ENCODE measurements at regions not wholly inside any gene's neighbourhood (a gene's known extent, or its start where the extent isn't known, plus 50 kb on each side); places are given as distances from the start of the nearest gene placed in this dataset.
"Not testable (repeated sequence)": the region's sequence is repeated elsewhere in the genome, so short reads cannot be mapped to it uniquely, and the experiment has no call there.

- Histone ChIP-seq H3K4me2 (ENCODE audit: low read length) (no peak overlapping the region), H3K9me3 (ENCODE audit: low read length) (no peaks in the 10 kb centered on the region), H3K36me3 (ENCODE audit: insufficient read depth, low read length) (no peaks in the 10 kb centered on the region), H2AFZ (ENCODE audit: low read depth, low read length) (no peak overlapping the region), H3K27me3 (ENCODE audit: insufficient read depth, low read depth, low read length) (no peaks in the 10 kb centered on the region), H3K27ac (ENCODE audit: low read length) (no peak overlapping the region), H4K20me1 (ENCODE audit: insufficient read depth) (no peaks in the 10 kb centered on the region), H3F3A (ENCODE audit: insufficient read depth, low read length, poor library complexity, severe bottlenecking) (no peaks in the 10 kb centered on the region), H3K79me2 (replicated peaks; ENCODE audit: insufficient read depth, low read length) (no peaks in the 10 kb centered on the region), H3K4me3 (ENCODE audit: low read length) (no peak overlapping the region), H3K9me2 (ENCODE audit: insufficient read depth, low read length) (no peaks in the 10 kb centered on the region), H3K9ac (ENCODE audit: low read length) (no peak overlapping the region)
- no peak for TF ChIP-seq CTCF (IDR thresholded peaks at IDR 0.05; ENCODE audit: poor library complexity, severe bottlenecking)
- no peak for TF ChIP-seq MXI1 (conservative IDR thresholded peaks at IDR 0.05; ENCODE audit: poor library complexity, severe bottlenecking)
- TF ChIP-seq RAD21 (conservative IDR thresholded peaks at IDR 0.05): no peak
- TF ChIP-seq EP300 (conservative IDR thresholded peaks at IDR 0.05; ENCODE audit: poor library complexity, severe bottlenecking): no peak
- TF ChIP-seq EZH2 (IDR thresholded peaks at IDR 0.05; ENCODE audit: borderline replicate concordance, insufficient read depth, low read length, poor library complexity, severe bottlenecking): no peak
Measured at GRCh38 chr20:52039790-52040189, 151.8 kb downstream of the ZFP64 start.

GRCh38 chr20:52038632-52039031, 152.9 kb downstream of the ZFP64 start:
- H3K27me3 ChIP-seq (ENCODE audit: insufficient read depth, low read depth, low read length); H3F3A ChIP-seq (ENCODE audit: insufficient read depth, low read length, poor library complexity, severe bottlenecking); H2AFZ ChIP-seq (ENCODE audit: low read depth, low read length); H3K36me3 ChIP-seq (ENCODE audit: insufficient read depth, low read length); H3K9me3 ChIP-seq (ENCODE audit: low read length); H3K4me3 ChIP-seq (ENCODE audit: low read length); H3K4me2 ChIP-seq (ENCODE audit: low read length); H4K20me1 ChIP-seq (ENCODE audit: insufficient read depth); H3K9me2 ChIP-seq (ENCODE audit: insufficient read depth, low read length); H3K27ac ChIP-seq (ENCODE audit: low read length); H3K79me2 ChIP-seq (replicated peaks; ENCODE audit: insufficient read depth, low read length); H3K9ac ChIP-seq (ENCODE audit: low read length): not testable (repeated sequence)

GRCh38 chr20:52037370-52037769, 154.2 kb downstream of the ZFP64 start:
- Histone ChIP-seq H3K9ac (ENCODE audit: low read length) (no peak overlapping the region), H3K9me2 (ENCODE audit: insufficient read depth, low read length) (no peaks in the 10 kb centered on the region), H3K27me3 (ENCODE audit: insufficient read depth, low read depth, low read length) (no peaks in the 10 kb centered on the region), H3K79me2 (replicated peaks; ENCODE audit: insufficient read depth, low read length) (no peaks in the 10 kb centered on the region), H2AFZ (ENCODE audit: low read depth, low read length) (no peak overlapping the region), H3K4me2 (ENCODE audit: low read length) (no peak overlapping the region), H3K36me3 (ENCODE audit: insufficient read depth, low read length) (no peaks in the 10 kb centered on the region), H3K9me3 (ENCODE audit: low read length) (no peaks in the 10 kb centered on the region), H3F3A (ENCODE audit: insufficient read depth, low read length, poor library complexity, severe bottlenecking) (no peaks in the 10 kb centered on the region), H3K4me3 (ENCODE audit: low read length) (no peak overlapping the region), H3K27ac (ENCODE audit: low read length) (no peak overlapping the region), H4K20me1 (ENCODE audit: insufficient read depth) (no peaks in the 10 kb centered on the region)
- TF ChIP-seq TAF1 (IDR thresholded peaks at IDR 0.05; ENCODE audit: low read depth): no peak
- no peak for TF ChIP-seq EZH2 (IDR thresholded peaks at IDR 0.05; ENCODE audit: borderline replicate concordance, insufficient read depth, low read length, poor library complexity, severe bottlenecking)
- TF ChIP-seq POLR2AphosphoS5 (IDR thresholded peaks at IDR 0.05): no peak
- TF ChIP-seq CTCF (IDR thresholded peaks at IDR 0.05; ENCODE audit: poor library complexity, severe bottlenecking): no peak
- no peak for TF ChIP-seq MXI1 (conservative IDR thresholded peaks at IDR 0.05; ENCODE audit: poor library complexity, severe bottlenecking)
- no peak for TF ChIP-seq SMC3 (conservative IDR thresholded peaks at IDR 0.05; ENCODE audit: poor library complexity)
- TF ChIP-seq REST (IDR thresholded peaks at IDR 0.05; ENCODE audit: borderline replicate concordance): no peak
- no peak for TF ChIP-seq EP300 (conservative IDR thresholded peaks at IDR 0.05; ENCODE audit: poor library complexity, severe bottlenecking)
- no peak for TF ChIP-seq RAD21 (conservative IDR thresholded peaks at IDR 0.05)

All from neural cell (in vitro differentiated cells).